Neuronal stem cell (in vitro differentiated cells): ENCODE measurements at regions not wholly inside any gene's neighbourhood (a gene's known extent, or its start where the extent isn't known, plus 50 kb on each side); places are given as distances from the start of the nearest gene placed in this dataset.
A peak's percentile ranks its signal among the peaks of the same experiment; 100 is the strongest.

Experiments used
- DNase-seq: peaks from one replicate; pipeline ENCODE4 v3.0.0-alpha.2; 2013; ENCODE audit warnings: low spot score
- H2AFZ ChIP-seq: one replicate; pipeline ENCODE4 v1.6.1; 2013; ENCODE audit warnings: mild to moderate bottlenecking, low read length, inconsistent platforms
- H2AK5ac ChIP-seq: 2 replicates; pipeline ENCODE4 v1.6.1; 2013; ENCODE audit warnings: low read depth, mild to moderate bottlenecking, inconsistent platforms, low read length, moderate library complexity, mixed read lengths
- H2BK120ac ChIP-seq: 2 replicates; pipeline ENCODE4 v1.6.1; 2013; ENCODE audit warnings: low read depth, mild to moderate bottlenecking, inconsistent platforms, low read length, moderate library complexity, mixed read lengths
- H2BK12ac ChIP-seq: one replicate; pipeline ENCODE4 v1.6.1; 2013; ENCODE audit warnings: low read length, inconsistent platforms
- H2BK15ac ChIP-seq: 2 replicates; pipeline ENCODE4 v1.6.1; 2013; ENCODE audit warnings: mild to moderate bottlenecking, low read length, inconsistent platforms, mixed read lengths
- H2BK5ac ChIP-seq: one replicate; pipeline ENCODE4 v1.6.1; 2013; ENCODE audit warnings: inconsistent platforms, mild to moderate bottlenecking, low read length, moderate library complexity
- H3K14ac ChIP-seq: one replicate; pipeline ENCODE4 v1.6.1; 2013; ENCODE audit warnings: low read length, inconsistent platforms
- H3K18ac ChIP-seq: 2 replicates; pipeline ENCODE4 v1.6.1; 2013; ENCODE audit warnings: low read length, inconsistent platforms
- H3K23ac ChIP-seq: 2 replicates; pipeline ENCODE4 v1.6.1; 2013; ENCODE audit warnings: low read depth, mild to moderate bottlenecking, mixed read lengths, low read length, inconsistent platforms; ENCODE audit not compliant: poor library complexity
- H3K27ac ChIP-seq: replicated peaks from 3 replicates; pipeline ENCODE4 v1.5.1; 2013; ENCODE audit warnings: low read length, inconsistent platforms
- H3K27me3 ChIP-seq, 3 experiments: 2 replicates each; pipeline ENCODE4 v1.6.1; 2013; ENCODE audit warnings: low read length in 3 of 3, mild to moderate bottlenecking in 2 of 3, inconsistent platforms in 1 of 3, low read depth in 1 of 3, mixed read lengths in 1 of 3, moderate library complexity in 1 of 3; ENCODE audit not compliant: control insufficient read depth in 3 of 3, insufficient read depth in 3 of 3
- H3K36me3 ChIP-seq, 2 donors: replicated peaks in 1 of 2; 2 replicates each; pipeline ENCODE4 v1.6.1; 2013; ENCODE audit warnings: low read length in 2 of 2; ENCODE audit not compliant: control insufficient read depth in 2 of 2, insufficient read depth in 2 of 2
- H3K4ac ChIP-seq: 2 replicates; pipeline ENCODE4 v1.6.1; 2013; ENCODE audit warnings: inconsistent platforms, mild to moderate bottlenecking, low read length, moderate library complexity
- H3K4me1 ChIP-seq, 2 donors: 1 replicate in 1 of 2; 2 replicates in 1 of 2; pipeline ENCODE4 v1.6.1; 2013; ENCODE audit warnings: low read length in 2 of 2, low read depth in 1 of 2; ENCODE audit not compliant: control insufficient read depth in 2 of 2, insufficient read depth in 1 of 2
- H3K4me2 ChIP-seq: one replicate; pipeline ENCODE4 v1.6.1; 2013; ENCODE audit warnings: mild to moderate bottlenecking, low read length, inconsistent platforms; ENCODE audit not compliant: insufficient read depth, poor library complexity, severe bottlenecking
- H3K4me3 ChIP-seq, 2 donors: 2 replicates each; pipeline ENCODE4 v1.5.1; 2013; ENCODE audit warnings: low read length in 2 of 2, mild to moderate bottlenecking in 2 of 2, inconsistent platforms in 1 of 2, moderate library complexity in 1 of 2
- H3K79me1 ChIP-seq: one replicate; pipeline ENCODE4 v1.6.1; 2013; ENCODE audit warnings: low read depth, mild to moderate bottlenecking, inconsistent platforms, low read length, moderate library complexity
- H3K9ac ChIP-seq: one replicate; pipeline ENCODE4 v1.6.1; 2013; ENCODE audit warnings: mild to moderate bottlenecking, low read depth, low read length, inconsistent platforms; ENCODE audit not compliant: poor library complexity
- H3K9me3 ChIP-seq, 2 donors: replicated peaks in 1 of 2; 2 replicates each; pipeline versions ENCODE3 to v1.6.1; 2013; ENCODE audit warnings: low read length in 2 of 2, mild to moderate bottlenecking in 2 of 2, inconsistent platforms in 1 of 2, low read depth in 1 of 2, mixed read lengths in 1 of 2, moderate library complexity in 1 of 2; ENCODE audit not compliant: control insufficient read depth in 2 of 2, insufficient read depth in 1 of 2
- H4K8ac ChIP-seq: one replicate; pipeline ENCODE4 v1.6.1; 2013; ENCODE audit warnings: low read depth, mild to moderate bottlenecking, inconsistent platforms, low read length, moderate library complexity
- H4K91ac ChIP-seq: one replicate; pipeline ENCODE4 v1.6.1; 2013; ENCODE audit warnings: low read length, low read depth, mild to moderate bottlenecking, inconsistent platforms; ENCODE audit not compliant: poor library complexity
- WGBS, 2 donors: extraction: QIAGEN DNeasy Blood & Tissue Kit; methylation state at CpG; one replicate each; pipeline ENCODE4 v1.1.7; 2013; ENCODE audit warnings: missing lambda C conversion rate in 2 of 2, mixed read lengths in 1 of 2; ENCODE audit not compliant: insufficient read length in 2 of 2, insufficient replicate concordance in 1 of 2; ENCODE audit errors: extremely low coverage in 2 of 2; 5-methylcytosine and 5-hydroxymethylcytosine counted together

- H3K23ac ChIP-seq, result no peak overlapping the region
- no peak overlapping the region for H2AFZ ChIP-seq
Measured at GRCh38 chr9:31334837-31335528, 1049.5 kb upstream of the ACO1 start.

GRCh38 chr9:31335529-31336234 is 1048.8 kb upstream of the ACO1 start:
- no peak overlapping the region for H4K91ac ChIP-seq
- no peaks in the 10 kb centered on the region for H3K36me3 ChIP-seq
- no peak overlapping the region for H2AFZ ChIP-seq
- no peaks in the 10 kb centered on the region for H3K27me3 ChIP-seq
- no peak overlapping the region for H2BK120ac ChIP-seq
- no peaks in the 10 kb centered on the region for H3K4me1 ChIP-seq
- H2BK5ac ChIP-seq, result no peak overlapping the region
- no peak overlapping the region for H3K18ac ChIP-seq
- no peak overlapping the region for H3K23ac ChIP-seq
- peak overlapping the region; percentile 64 for H3K14ac ChIP-seq
- H3K79me1 ChIP-seq, result no peaks in the 10 kb centered on the region
- peaks cover 0 to 3% of the 10 kb centered on the region in 2 donors for H3K9me3 ChIP-seq
- peak overlapping the region; percentile 50 for H3K9ac ChIP-seq
- no peak overlapping the region for H4K8ac ChIP-seq
- no peak overlapping the region for H2BK15ac ChIP-seq
- no peak overlapping the region for H3K4me3 ChIP-seq
- no peak overlapping the region for H3K27ac ChIP-seq
- no peak overlapping the region for H2BK12ac ChIP-seq
- DNase-seq, result no peak
- no peak overlapping the region for H2AK5ac ChIP-seq
- WGBS, 2 donors, result no CpG with 5 or more reads among the region's 4 CpGs
- H3K4ac ChIP-seq, result no peak overlapping the region
- H3K4me2 ChIP-seq, result no peak overlapping the region

More at GRCh38 chr9:31334837-31335528, 1049.5 kb upstream of the ACO1 start:
- Histone ChIP-seq H3K14ac (peak overlapping the region; percentile 64), H4K91ac (no peak overlapping the region), H3K36me3 (no peaks in the 10 kb centered on the region), H2BK15ac (no peak overlapping the region), H3K4me1 (no peaks in the 10 kb centered on the region), H3K9ac (no peak overlapping the region), H3K79me1 (no peaks in the 10 kb centered on the region), H2BK12ac (no peak overlapping the region), H3K18ac (no peak overlapping the region), H3K4me2 (no peak overlapping the region), H3K4ac (no peak overlapping the region), H2BK120ac (no peak overlapping the region), H4K8ac (no peak overlapping the region), H2BK5ac (no peak overlapping the region), H3K9me3 (peaks cover 0 to 3% of the 10 kb centered on the region in 2 donors), H3K27ac (no peak overlapping the region), H2AK5ac (no peak overlapping the region), H3K4me3 (no peak overlapping the region), H3K27me3 (no peaks in the 10 kb centered on the region)
- WGBS, 2 donors, result no CpG with 5 or more reads among the region's 6 CpGs
- DNase-seq, result no peak

- WGBS, 2 donors, result no CpG with 5 or more reads among the region's 1 CpG
- H2AFZ ChIP-seq, result no peak overlapping the region
- no peak overlapping the region for H2BK15ac ChIP-seq
- no peak overlapping the region for H3K4me3 ChIP-seq
- H3K4me2 ChIP-seq, result no peak overlapping the region
- no peak overlapping the region for H4K91ac ChIP-seq
- no peak overlapping the region for H3K27ac ChIP-seq
- H2BK12ac ChIP-seq, result no peak overlapping the region
- no peak overlapping the region for H4K8ac ChIP-seq
- no peak for DNase-seq
- H3K23ac ChIP-seq, result no peak overlapping the region
- no peaks in the 10 kb centered on the region for H3K4me1 ChIP-seq
- H2BK5ac ChIP-seq, result no peak overlapping the region
- H3K14ac ChIP-seq, result no peak overlapping the region
- H3K79me1 ChIP-seq, result no peaks in the 10 kb centered on the region
- H3K18ac ChIP-seq, result no peak overlapping the region
- no peak overlapping the region for H2AK5ac ChIP-seq
- no peaks in the 10 kb centered on the region for H3K27me3 ChIP-seq
- H3K9ac ChIP-seq, result no peak overlapping the region
- H3K4ac ChIP-seq, result no peak overlapping the region
- H2BK120ac ChIP-seq, result no peak overlapping the region
- H3K36me3 ChIP-seq, result no peaks in the 10 kb centered on the region
- H3K9me3 ChIP-seq, result peaks cover 0 to 3% of the 10 kb centered on the region in 2 donors
Measured at GRCh38 chr9:31336386-31336785, 1048.1 kb upstream of the ACO1 start.

DNA sequence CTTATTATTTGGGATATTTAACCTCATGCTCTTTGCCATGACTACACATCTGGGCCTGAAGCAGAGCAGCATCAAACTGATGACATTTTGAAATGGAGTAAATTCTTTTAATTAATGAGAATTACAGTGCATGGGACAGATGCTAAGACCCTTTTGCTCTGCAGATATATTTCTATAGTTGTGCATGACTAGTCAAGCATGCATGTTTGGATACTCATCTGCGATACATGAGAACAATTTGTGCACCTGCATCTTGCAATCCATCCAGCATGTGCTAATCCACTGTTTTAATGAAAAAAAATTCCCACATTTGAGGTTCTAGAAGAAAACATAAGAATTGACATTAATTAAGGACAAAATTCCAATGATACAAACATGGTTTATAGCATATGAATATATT is 1047.6 kb upstream of the ACO1 start:
- no peak overlapping the region for H3K23ac ChIP-seq
- WGBS, 2 donors, result no CpG with 5 or more reads among the region's 1 CpG
- no peak overlapping the region for H3K14ac ChIP-seq
- no peak overlapping the region for H3K27ac ChIP-seq
- H2AK5ac ChIP-seq, result no peak overlapping the region
- H3K4me3 ChIP-seq, result no peak overlapping the region
- H3K27me3 ChIP-seq, result no peaks in the 10 kb centered on the region
- H3K4me2 ChIP-seq, result no peak overlapping the region
- no peaks in the 10 kb centered on the region for H3K79me1 ChIP-seq
- H4K8ac ChIP-seq, result no peak overlapping the region
- H3K36me3 ChIP-seq, result no peaks in the 10 kb centered on the region
- H2AFZ ChIP-seq, result no peak overlapping the region
- no peaks in the 10 kb centered on the region for H3K4me1 ChIP-seq
- H3K9ac ChIP-seq, result no peak overlapping the region
- no peak overlapping the region for H2BK5ac ChIP-seq
- DNase-seq, result no peak
- no peak overlapping the region for H3K4ac ChIP-seq
- H3K9me3 ChIP-seq, result peaks cover 0 to 3% of the 10 kb centered on the region in 2 donors
- H2BK120ac ChIP-seq, result no peak overlapping the region
- H3K18ac ChIP-seq, result no peak overlapping the region
- no peak overlapping the region for H2BK15ac ChIP-seq
- H4K91ac ChIP-seq, result no peak overlapping the region
- H2BK12ac ChIP-seq, result no peak overlapping the region
